ENCODE measurements at regions not wholly inside any gene's neighbourhood (a gene's known extent, or its start where the extent isn't known, plus 50 kb on each side); places are given as distances from the start of the nearest gene placed in this dataset.

DNA sequence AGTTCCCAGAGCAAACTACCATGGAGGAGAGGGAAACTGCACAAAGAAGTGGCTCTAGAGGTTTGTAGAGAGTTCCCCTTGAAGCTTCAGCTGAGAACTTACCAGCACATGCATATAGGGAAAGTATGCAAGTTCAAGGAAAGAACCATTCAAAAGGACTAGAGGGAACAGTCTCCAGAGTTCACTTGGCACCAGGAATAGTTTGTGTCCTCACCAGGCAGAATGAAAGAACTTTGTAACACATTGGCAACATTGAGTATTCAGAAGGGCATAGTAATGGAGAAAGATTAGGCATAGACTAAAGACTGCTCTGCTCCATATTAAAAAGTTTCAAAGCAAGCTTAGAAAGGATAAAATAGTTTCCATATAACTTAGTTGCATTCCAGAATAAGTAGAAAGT lies 155.4 kb upstream of the TOM1L1 start:
- Histone ChIP-seq H3K36me3 (no peaks in the 10 kb centered on the region), H3K9me3 (no peaks in the 10 kb centered on the region), H3K27me3 (no peaks in the 10 kb centered on the region), H3K4me3 (no peak overlapping the region), H3K4me1 (ENCODE audit: insufficient read depth) (no peaks in the 10 kb centered on the region), H3K27ac (no peak overlapping the region)
- intact Hi-C loops (cut with DNase I) = no loop called here
- TF ChIP-seq POLR2A (IDR thresholded peaks at IDR 0.05) (no peak), CTCF (IDR thresholded peaks at IDR 0.05) (no peak), EP300 (IDR thresholded peaks at IDR 0.05) (no peak)
- no peak for DNase-seq

DNA sequence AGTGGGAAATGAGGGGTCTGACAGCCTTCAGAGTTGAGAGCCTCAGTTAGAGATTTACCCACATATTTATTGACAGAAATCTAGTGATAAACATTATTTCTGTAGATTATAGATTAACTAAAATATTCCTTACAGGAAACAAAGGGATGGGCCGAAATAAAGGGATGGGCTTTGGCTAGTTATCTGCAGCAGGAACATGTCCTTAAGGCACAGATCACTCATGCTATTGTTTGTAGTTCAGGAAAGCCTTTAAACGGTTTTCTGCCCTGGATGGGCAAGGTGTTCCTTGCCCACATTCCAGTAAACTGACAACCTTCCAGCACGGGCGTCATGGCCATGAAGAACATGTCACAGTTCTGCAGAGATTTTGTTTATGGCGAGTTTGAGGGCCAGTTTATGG lies 154.8 kb upstream of the TOM1L1 start:
- H3K27me3 ChIP-seq = no peaks in the 10 kb centered on the region
- no peak overlapping the region for H3K27ac ChIP-seq
- TF ChIP-seq EP300 (IDR thresholded peaks at IDR 0.05) (no peak), POLR2A (IDR thresholded peaks at IDR 0.05) (no peak), CTCF (IDR thresholded peaks at IDR 0.05) (no peak)
- no peaks in the 10 kb centered on the region for H3K4me1 ChIP-seq (ENCODE audit: insufficient read depth)
- intact Hi-C loops (cut with DNase I) = no loop called here
- no peak overlapping the region for H3K4me3 ChIP-seq
- no peaks in the 10 kb centered on the region for H3K9me3 ChIP-seq
- no peak for DNase-seq
- H3K36me3 ChIP-seq = no peaks in the 10 kb centered on the region
- WGBS, 3 donors = 71 to 76% (median 75%) methylated on average over 5 of the region's 5 CpGs

DNA sequence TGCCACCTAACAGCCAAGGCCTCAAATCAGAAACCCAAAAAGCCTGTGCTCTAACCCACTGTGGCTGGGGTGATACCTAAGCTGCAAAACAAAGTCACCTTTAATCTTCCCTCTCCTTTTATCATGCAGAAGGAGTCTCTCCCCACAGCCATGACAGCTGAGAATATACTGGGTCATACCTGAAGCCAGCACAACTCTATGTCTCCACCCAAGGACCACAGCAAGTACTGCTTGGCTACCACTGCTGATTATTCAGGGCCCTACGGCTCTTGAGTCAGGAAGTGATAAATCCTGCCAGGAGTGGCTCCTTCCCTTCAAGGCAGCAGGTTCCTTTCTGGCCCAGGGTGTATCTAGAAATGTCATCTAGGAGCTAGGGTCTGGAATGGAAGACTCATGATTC lies 151.5 kb upstream of the TOM1L1 start:
- Histone ChIP-seq H3K27me3 (no peaks in the 10 kb centered on the region), H3K27ac (no peak overlapping the region), H3K9me3 (no peaks in the 10 kb centered on the region), H3K36me3 (no peaks in the 10 kb centered on the region), H3K4me1 (ENCODE audit: insufficient read depth) (no peaks in the 10 kb centered on the region), H3K4me3 (no peak overlapping the region)
- intact Hi-C loops (cut with DNase I) = no loop called here
- WGBS, 3 donors = 25 to 39% (median 30%) methylated on average over 1 of the region's 1 CpG
- TF ChIP-seq CTCF (IDR thresholded peaks at IDR 0.05) (no peak), EP300 (IDR thresholded peaks at IDR 0.05) (no peak), POLR2A (IDR thresholded peaks at IDR 0.05) (no peak)
- no peak for DNase-seq

DNA sequence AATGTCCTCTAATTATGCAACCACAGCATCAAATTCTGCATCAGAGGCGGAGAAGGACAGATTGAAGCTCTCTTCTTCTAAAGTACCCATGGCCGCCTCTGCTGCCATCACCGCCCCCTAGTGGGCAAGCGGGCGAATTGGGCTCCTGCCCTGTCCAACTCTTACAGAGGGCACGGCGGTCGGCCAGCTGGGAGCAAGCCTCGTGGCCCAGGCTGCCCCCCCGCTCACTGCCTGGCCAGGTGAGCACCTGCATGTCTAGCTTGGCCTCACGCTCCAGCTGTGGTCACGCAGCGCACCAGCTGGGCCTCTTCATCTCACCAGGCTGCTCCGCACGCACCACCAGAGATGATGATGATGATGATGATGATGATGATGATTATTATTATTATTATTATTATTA lies 146.1 kb upstream of the TOM1L1 start:
- 78 to 85% (median 83%) methylated on average over 15 of the region's 15 CpGs for WGBS, 3 donors
- Histone ChIP-seq H3K4me3 (no peak overlapping the region), H3K4me1 (ENCODE audit: insufficient read depth) (no peaks in the 10 kb centered on the region), H3K27me3 (no peaks in the 10 kb centered on the region), H3K27ac (no peak overlapping the region), H3K9me3 (no peaks in the 10 kb centered on the region), H3K36me3 (no peaks in the 10 kb centered on the region)
- TF ChIP-seq EP300 (IDR thresholded peaks at IDR 0.05) = no peak
- TF ChIP-seq CTCF (IDR thresholded peaks at IDR 0.05) = no peak
- no peak for TF ChIP-seq POLR2A (IDR thresholded peaks at IDR 0.05)
- intact Hi-C loops (cut with DNase I) = no loop called here
- DNase-seq = no peak

GRCh38 chr17:54760836-54761235 lies 139.8 kb upstream of the TOM1L1 start:
- no peaks in the 10 kb centered on the region for H3K4me1 ChIP-seq (ENCODE audit: insufficient read depth)
- no peaks in the 10 kb centered on the region for H3K27me3 ChIP-seq
- 44 to 54% (median 52%) methylated on average over 3 of the region's 3 CpGs for WGBS, 3 donors
- no peaks in the 10 kb centered on the region for H3K9me3 ChIP-seq
- intact Hi-C loops (cut with DNase I) = no loop called here
- H3K27ac ChIP-seq = no peak overlapping the region
- no peaks in the 10 kb centered on the region for H3K36me3 ChIP-seq
- H3K4me3 ChIP-seq = no peak overlapping the region
- TF ChIP-seq EP300 (IDR thresholded peaks at IDR 0.05) = no peak
- DNase-seq = no peak
